Ishikawa (cell line): ENCODE measurements at regions not wholly inside any gene's neighbourhood (a gene's known extent, or its start where the extent isn't known, plus 50 kb on each side); places are given as distances from the start of the nearest gene placed in this dataset.

Experiments used
- CEBPB ChIP-seq: IDR thresholded peaks from 2 replicates; pipeline ENCODE4 v1.6.1; 2012
- CREB1 ChIP-seq: IDR thresholded peaks from 2 replicates; pipeline ENCODE4 v1.6.1; 2012; ENCODE audit warnings: low read depth
- EGR1 ChIP-seq: IDR thresholded peaks from 2 replicates; pipeline ENCODE4 v1.6.1; 2012
- EP300 ChIP-seq: IDR thresholded peaks from 2 replicates; pipeline ENCODE4 v1.6.1; 2012; ENCODE audit warnings: borderline replicate concordance
- FOXM1 ChIP-seq: IDR thresholded peaks from 2 replicates; pipeline ENCODE4 v1.6.1; 2012; ENCODE audit warnings: low read depth, borderline replicate concordance
- MAX ChIP-seq: IDR thresholded peaks from 2 replicates; pipeline ENCODE4 v1.6.1; 2012
- NFIC ChIP-seq: IDR thresholded peaks from 2 replicates; pipeline ENCODE4 v1.6.1; 2012
- RAD21 ChIP-seq: IDR thresholded peaks from 2 replicates; pipeline ENCODE4 v1.6.1; 2012; ENCODE audit warnings: low read depth
- TAF1 ChIP-seq: IDR thresholded peaks from 2 replicates; pipeline ENCODE4 v1.6.1; 2012; ENCODE audit warnings: low read depth, mild to moderate bottlenecking
- TCF12 ChIP-seq: IDR thresholded peaks from 2 replicates; pipeline ENCODE4 v1.6.1; 2012; ENCODE audit warnings: low read depth
- TEAD4 ChIP-seq: IDR thresholded peaks from 2 replicates; pipeline ENCODE4 v1.6.1; 2012
- USF1 ChIP-seq: IDR thresholded peaks from 2 replicates; pipeline ENCODE4 v1.6.1; 2012
- YY1 ChIP-seq: IDR thresholded peaks from 2 replicates; pipeline ENCODE4 v1.6.1; 2012; ENCODE audit warnings: low read depth
- ZBTB7A ChIP-seq: IDR thresholded peaks from 2 replicates; pipeline ENCODE4 v1.6.1; 2012; ENCODE audit warnings: low read depth
- TF ChIP-seq, protein P1 (sequence below): IDR thresholded peaks from 2 replicates; pipeline ENCODE4 v1.6.1; 2012; ENCODE audit warnings: low read depth, mild to moderate bottlenecking

- TF ChIP-seq YY1 (no peak), TAF1 (no peak)
- TF ChIP-seq, protein P1, sequence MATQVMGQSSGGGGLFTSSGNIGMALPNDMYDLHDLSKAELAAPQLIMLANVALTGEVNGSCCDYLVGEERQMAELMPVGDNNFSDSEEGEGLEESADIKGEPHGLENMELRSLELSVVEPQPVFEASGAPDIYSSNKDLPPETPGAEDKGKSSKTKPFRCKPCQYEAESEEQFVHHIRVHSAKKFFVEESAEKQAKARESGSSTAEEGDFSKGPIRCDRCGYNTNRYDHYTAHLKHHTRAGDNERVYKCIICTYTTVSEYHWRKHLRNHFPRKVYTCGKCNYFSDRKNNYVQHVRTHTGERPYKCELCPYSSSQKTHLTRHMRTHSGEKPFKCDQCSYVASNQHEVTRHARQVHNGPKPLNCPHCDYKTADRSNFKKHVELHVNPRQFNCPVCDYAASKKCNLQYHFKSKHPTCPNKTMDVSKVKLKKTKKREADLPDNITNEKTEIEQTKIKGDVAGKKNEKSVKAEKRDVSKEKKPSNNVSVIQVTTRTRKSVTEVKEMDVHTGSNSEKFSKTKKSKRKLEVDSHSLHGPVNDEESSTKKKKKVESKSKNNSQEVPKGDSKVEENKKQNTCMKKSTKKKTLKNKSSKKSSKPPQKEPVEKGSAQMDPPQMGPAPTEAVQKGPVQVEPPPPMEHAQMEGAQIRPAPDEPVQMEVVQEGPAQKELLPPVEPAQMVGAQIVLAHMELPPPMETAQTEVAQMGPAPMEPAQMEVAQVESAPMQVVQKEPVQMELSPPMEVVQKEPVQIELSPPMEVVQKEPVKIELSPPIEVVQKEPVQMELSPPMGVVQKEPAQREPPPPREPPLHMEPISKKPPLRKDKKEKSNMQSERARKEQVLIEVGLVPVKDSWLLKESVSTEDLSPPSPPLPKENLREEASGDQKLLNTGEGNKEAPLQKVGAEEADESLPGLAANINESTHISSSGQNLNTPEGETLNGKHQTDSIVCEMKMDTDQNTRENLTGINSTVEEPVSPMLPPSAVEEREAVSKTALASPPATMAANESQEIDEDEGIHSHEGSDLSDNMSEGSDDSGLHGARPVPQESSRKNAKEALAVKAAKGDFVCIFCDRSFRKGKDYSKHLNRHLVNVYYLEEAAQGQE, result no peak
These were observed 91.2 kb downstream of the DLL1 start for GRCh38 chr6:170199716-170200115.

GRCh38 chr6:170198298-170198697, 92.6 kb downstream of the DLL1 start:
- TF ChIP-seq CREB1, result no peak

DNA sequence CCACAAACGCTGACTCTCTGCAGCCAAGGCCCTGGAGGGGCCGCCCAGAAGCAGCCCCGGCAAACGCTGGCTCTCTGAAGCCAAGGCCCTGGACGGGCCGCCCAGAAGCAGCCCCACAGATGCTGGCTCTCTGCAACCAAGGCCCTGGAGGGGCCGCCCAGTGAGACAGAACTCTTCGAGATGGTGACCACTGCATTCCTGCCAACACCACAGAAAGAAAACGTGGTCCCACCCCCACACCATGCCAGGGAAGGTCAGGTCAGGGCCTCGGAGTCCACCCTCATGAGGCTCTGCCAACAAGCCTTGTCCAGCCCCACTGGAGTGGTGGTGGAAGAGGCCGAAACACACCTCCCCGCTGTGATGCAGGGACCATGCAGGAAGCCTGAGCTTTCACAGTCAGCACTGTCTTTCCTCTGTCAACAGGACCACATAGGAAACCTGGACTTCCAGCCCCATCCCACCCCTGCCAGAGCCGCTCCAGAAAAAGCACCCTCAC, 97.5 kb downstream of the DLL1 start:
- TF ChIP-seq EP300, result no peak
- no peak for TF ChIP-seq TEAD4
- no peak for TF ChIP-seq NFIC
- no peak for TF ChIP-seq TCF12
- TF ChIP-seq CREB1, result no peak
- TF ChIP-seq FOXM1, result no peak

- no peak for TF ChIP-seq RAD21
- no peak for TF ChIP-seq MAX
- TF ChIP-seq YY1, result no peak
- TF ChIP-seq, protein P1, result no peak
- TF ChIP-seq TAF1, result no peak
- no peak for TF ChIP-seq FOXM1
- no peak for TF ChIP-seq TCF12
- TF ChIP-seq TEAD4, result no peak
- TF ChIP-seq CREB1, result no peak
- no peak for TF ChIP-seq EGR1
- TF ChIP-seq ZBTB7A, result no peak
- no peak for TF ChIP-seq EP300
- TF ChIP-seq CEBPB, result no peak
- TF ChIP-seq USF1, result no peak
These were observed 98.0 kb downstream of the DLL1 start for GRCh38 chr6:170192905-170193304.

DNA sequence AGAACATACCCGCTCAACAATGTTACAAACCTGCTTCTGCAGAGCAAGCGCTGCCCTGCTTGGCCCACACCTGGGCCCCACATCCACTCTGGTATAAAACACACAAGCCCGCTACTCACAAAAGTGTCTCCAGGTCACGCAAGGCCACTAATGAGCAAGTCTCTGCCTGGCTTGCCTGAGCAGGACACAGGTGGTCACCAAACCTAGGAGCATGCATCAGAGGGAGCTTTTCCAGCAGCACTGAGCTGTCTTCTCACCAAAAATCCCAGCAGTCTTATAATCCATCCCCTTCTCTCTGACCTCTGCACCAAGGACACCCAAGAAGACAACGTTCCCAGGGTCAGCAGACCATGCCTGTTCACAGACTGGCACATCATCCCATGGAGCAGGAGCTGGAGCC, 100.8 kb downstream of the DLL1 start:
- TF ChIP-seq TEAD4 (no peak), ZBTB7A (no peak), TAF1 (no peak), EP300 (no peak), EGR1 (no peak), CREB1 (no peak)

DNA sequence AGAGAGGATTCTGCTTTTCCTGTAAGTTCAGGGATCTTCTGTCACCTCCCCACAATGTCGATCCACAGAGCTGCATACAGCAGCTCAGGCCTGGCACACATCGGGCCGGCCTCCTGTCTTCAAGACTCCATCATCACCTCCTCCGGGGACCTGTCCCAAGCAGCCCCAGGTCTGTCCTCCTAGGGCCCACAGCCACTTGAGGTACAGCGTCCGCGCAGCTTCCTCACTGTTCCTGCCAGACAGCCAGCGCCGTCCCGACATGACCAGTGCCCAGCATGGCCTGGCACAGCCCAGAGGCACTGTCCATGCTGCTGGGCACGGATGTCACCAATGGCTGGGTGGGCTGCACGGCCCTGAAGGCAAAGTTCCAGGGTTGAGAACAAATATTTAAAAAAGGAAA, 101.6 kb downstream of the DLL1 start:
- TF ChIP-seq TCF12 (no peak), NFIC (no peak), TAF1 (no peak), YY1 (no peak), CREB1 (no peak), EP300 (no peak), CEBPB (no peak), EGR1 (no peak), USF1 (no peak), MAX (no peak), TEAD4 (no peak), FOXM1 (no peak), RAD21 (no peak), ZBTB7A (no peak)
- TF ChIP-seq, protein P1, result no peak
